ENCODE measurements at regions not wholly inside any gene's neighbourhood (a gene's known extent, or its start where the extent isn't known, plus 50 kb on each side); places are given as distances from the start of the nearest gene placed in this dataset.

DNA sequence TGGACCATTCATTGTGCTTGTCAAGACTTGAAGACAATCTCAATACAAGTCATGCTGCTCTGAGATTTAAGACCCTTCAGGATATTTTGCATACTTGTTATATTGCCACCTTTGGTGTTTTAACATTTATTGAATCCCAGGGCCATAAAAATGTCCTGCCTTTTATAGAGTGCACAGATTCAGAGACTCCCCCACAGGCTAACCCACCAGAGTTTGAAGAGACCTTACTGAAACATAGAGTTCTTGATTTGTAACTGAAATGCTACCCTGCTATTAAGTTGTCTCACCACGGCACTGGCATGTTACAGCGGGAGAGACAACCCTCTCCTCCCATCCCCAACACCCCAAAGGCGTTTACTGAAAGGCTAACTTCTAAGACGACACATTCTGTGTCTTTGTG, 313.9 kb upstream of the USP24 start:
- no peaks in the 10 kb centered on the region for H3K27me3 ChIP-seq (replicated peaks; ENCODE audit: insufficient read depth)
- no peaks in the 10 kb centered on the region for H3K36me3 ChIP-seq (ENCODE audit: low read depth)
- no peaks in the 10 kb centered on the region for H3K9me2 ChIP-seq (ENCODE audit: insufficient read depth)
- WGBS, 2 experiments (ENCODE audit: low coverage in 1 of 2, low lambda C conversion rate in 2 of 2, missing lambda C conversion rate in 2 of 2) = 91% methylated on average over 4 of the region's 4 CpGs
- in situ Hi-C loops (cut with MboI) = no loop called here
- H3K79me2 ChIP-seq (ENCODE audit: insufficient read depth) = no peaks in the 10 kb centered on the region
- H3K9ac ChIP-seq = no peak overlapping the region
- H2AFZ ChIP-seq = no peak overlapping the region
- no peak for DNase-seq
- H3F3A ChIP-seq (ENCODE audit: insufficient read depth) = no peaks in the 10 kb centered on the region
- no peaks in the 10 kb centered on the region for H4K20me1 ChIP-seq (ENCODE audit: insufficient read depth)
- H3K4me3 ChIP-seq = no peak overlapping the region
- TF ChIP-seq EZH2phosphoT487 (IDR thresholded peaks at IDR 0.05; ENCODE audit: insufficient read depth, low read depth) (no peak), EZH2 (IDR thresholded peaks at IDR 0.05; ENCODE audit: insufficient read depth, poor library complexity, severe bottlenecking) (no peak)
- no peaks in the 10 kb centered on the region for H3K9me3 ChIP-seq (ENCODE audit: low read depth)
- peaks cover 8% of the 10 kb centered on the region; the same call in 1 of the 2 replicates for H3K4me1 ChIP-seq (ENCODE audit: insufficient read depth)
- no peak overlapping the region for H3K4me2 ChIP-seq (ENCODE audit: unreplicated experiment)
- no peak overlapping the region for H3K27ac ChIP-seq

DNA sequence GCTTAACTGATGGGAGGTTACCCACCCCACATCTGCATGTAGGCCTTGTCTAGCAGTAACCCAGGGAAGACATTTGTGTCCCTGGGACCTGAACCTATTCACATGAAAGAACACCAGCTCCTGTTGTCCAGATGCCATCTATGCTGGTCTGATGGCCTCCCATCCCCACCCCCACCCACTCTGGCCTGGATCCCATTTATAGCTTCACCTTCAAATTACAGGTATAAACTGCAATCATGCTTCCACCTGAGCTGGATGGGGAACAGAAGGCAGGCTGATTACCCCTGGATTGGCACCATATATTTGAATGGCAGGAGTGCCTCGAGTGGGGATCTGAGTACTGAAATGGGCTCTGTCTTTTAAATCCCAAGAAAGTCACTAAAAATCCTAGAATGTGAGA, 312.7 kb upstream of the USP24 start:
- WGBS, 2 experiments (ENCODE audit: low coverage in 1 of 2, low lambda C conversion rate in 2 of 2, missing lambda C conversion rate in 2 of 2) = 71 to 75% methylated on average over 1 of the region's 1 CpG
- in situ Hi-C loops (cut with MboI) = no loop called here
- Histone ChIP-seq H3K4me2 (ENCODE audit: unreplicated experiment) (no peak overlapping the region), H3K4me3 (no peak overlapping the region), H3F3A (ENCODE audit: insufficient read depth) (no peaks in the 10 kb centered on the region), H3K9me2 (ENCODE audit: insufficient read depth) (no peaks in the 10 kb centered on the region), H3K27me3 (replicated peaks; ENCODE audit: insufficient read depth) (no peaks in the 10 kb centered on the region), H2AFZ (no peak overlapping the region), H3K27ac (no peak overlapping the region), H3K36me3 (ENCODE audit: low read depth) (no peaks in the 10 kb centered on the region), H3K4me1 (ENCODE audit: insufficient read depth) (peaks cover 8% of the 10 kb centered on the region; the same call in 1 of the 2 replicates), H3K79me2 (ENCODE audit: insufficient read depth) (no peaks in the 10 kb centered on the region), H3K9me3 (ENCODE audit: low read depth) (no peaks in the 10 kb centered on the region), H4K20me1 (ENCODE audit: insufficient read depth) (no peaks in the 10 kb centered on the region), H3K9ac (no peak overlapping the region)
- TF ChIP-seq EZH2phosphoT487 (IDR thresholded peaks at IDR 0.05; ENCODE audit: insufficient read depth, low read depth) (no peak), EZH2 (IDR thresholded peaks at IDR 0.05; ENCODE audit: insufficient read depth, poor library complexity, severe bottlenecking) (no peak)
- no peak for DNase-seq

GRCh38 chr1:55526716-55527115, 311.6 kb upstream of the USP24 start:
- H3K4me2 ChIP-seq (ENCODE audit: unreplicated experiment) = no peak overlapping the region
- no peaks in the 10 kb centered on the region for H3K9me3 ChIP-seq (ENCODE audit: low read depth)
- no peak for DNase-seq
- 44 to 48% methylated on average over 3 of the region's 3 CpGs for WGBS, 2 experiments (ENCODE audit: low coverage in 1 of 2, low lambda C conversion rate in 2 of 2, missing lambda C conversion rate in 2 of 2)
- H3K36me3 ChIP-seq (ENCODE audit: low read depth) = no peaks in the 10 kb centered on the region
- peaks cover 4% of the 10 kb centered on the region; the same call in 1 of the 2 replicates for H3K4me1 ChIP-seq (ENCODE audit: insufficient read depth)
- no peak overlapping the region for H2AFZ ChIP-seq
- H3K9me2 ChIP-seq (ENCODE audit: insufficient read depth) = no peaks in the 10 kb centered on the region
- H3K4me3 ChIP-seq = no peak overlapping the region
- no peaks in the 10 kb centered on the region for H3K27me3 ChIP-seq (replicated peaks; ENCODE audit: insufficient read depth)
- H3K79me2 ChIP-seq (ENCODE audit: insufficient read depth) = no peaks in the 10 kb centered on the region
- H3F3A ChIP-seq (ENCODE audit: insufficient read depth) = no peaks in the 10 kb centered on the region
- H4K20me1 ChIP-seq (ENCODE audit: insufficient read depth) = no peaks in the 10 kb centered on the region
- no peak overlapping the region for H3K27ac ChIP-seq
- no peak overlapping the region for H3K9ac ChIP-seq
- TF ChIP-seq EZH2 (IDR thresholded peaks at IDR 0.05; ENCODE audit: insufficient read depth, poor library complexity, severe bottlenecking) = no peak
- TF ChIP-seq EZH2phosphoT487 (IDR thresholded peaks at IDR 0.05; ENCODE audit: insufficient read depth, low read depth) = no peak
- in situ Hi-C loops (cut with MboI) = no loop called here

GRCh38 chr1:55524006-55524405, 308.8 kb upstream of the USP24 start:
- no peaks in the 10 kb centered on the region for H3K27me3 ChIP-seq (replicated peaks; ENCODE audit: insufficient read depth)
- TF ChIP-seq EZH2 (IDR thresholded peaks at IDR 0.05; ENCODE audit: insufficient read depth, poor library complexity, severe bottlenecking) (no peak), EZH2phosphoT487 (IDR thresholded peaks at IDR 0.05; ENCODE audit: insufficient read depth, low read depth) (no peak)

GRCh38 chr1:55522982-55523381, 307.8 kb upstream of the USP24 start:
- Histone ChIP-seq H2AFZ (no peak overlapping the region), H3F3A (ENCODE audit: insufficient read depth) (no peaks in the 10 kb centered on the region), H3K27me3 (replicated peaks; ENCODE audit: insufficient read depth) (no peaks in the 10 kb centered on the region), H3K9ac (no peak overlapping the region), H3K4me2 (ENCODE audit: unreplicated experiment) (no peak overlapping the region), H3K4me3 (no peak overlapping the region), H3K9me3 (ENCODE audit: low read depth) (no peaks in the 10 kb centered on the region), H3K9me2 (ENCODE audit: insufficient read depth) (no peaks in the 10 kb centered on the region), H3K27ac (no peak overlapping the region), H3K36me3 (ENCODE audit: low read depth) (no peaks in the 10 kb centered on the region), H3K4me1 (ENCODE audit: insufficient read depth) (no peaks in the 10 kb centered on the region), H4K20me1 (ENCODE audit: insufficient read depth) (no peaks in the 10 kb centered on the region), H3K79me2 (ENCODE audit: insufficient read depth) (no peaks in the 10 kb centered on the region)
- in situ Hi-C loops (cut with MboI) = no loop called here
- 63 to 73% methylated on average over 2 of the region's 2 CpGs for WGBS, 2 experiments (ENCODE audit: low coverage in 1 of 2, low lambda C conversion rate in 2 of 2, missing lambda C conversion rate in 2 of 2)
- no peak for DNase-seq
- TF ChIP-seq EZH2 (IDR thresholded peaks at IDR 0.05; ENCODE audit: insufficient read depth, poor library complexity, severe bottlenecking) (no peak), EZH2phosphoT487 (IDR thresholded peaks at IDR 0.05; ENCODE audit: insufficient read depth, low read depth) (no peak)

More at GRCh38 chr1:55524006-55524405, 308.8 kb upstream of the USP24 start:
- H3K79me2 ChIP-seq (ENCODE audit: insufficient read depth) = no peaks in the 10 kb centered on the region
- no peaks in the 10 kb centered on the region for H4K20me1 ChIP-seq (ENCODE audit: insufficient read depth)
- H3F3A ChIP-seq (ENCODE audit: insufficient read depth) = no peaks in the 10 kb centered on the region
- H3K27ac ChIP-seq = no peak overlapping the region
- H3K9ac ChIP-seq = no peak overlapping the region
- in situ Hi-C loops (cut with MboI) = no loop called here
- WGBS, 2 experiments (ENCODE audit: low coverage in 1 of 2, low lambda C conversion rate in 2 of 2, missing lambda C conversion rate in 2 of 2) = 96 to 100% methylated on average over 4 of the region's 4 CpGs
- H3K9me3 ChIP-seq (ENCODE audit: low read depth) = no peaks in the 10 kb centered on the region
- no peak for DNase-seq
- no peak overlapping the region for H2AFZ ChIP-seq
- no peak overlapping the region for H3K4me2 ChIP-seq (ENCODE audit: unreplicated experiment)
- H3K4me3 ChIP-seq = no peak overlapping the region
- H3K4me1 ChIP-seq (ENCODE audit: insufficient read depth) = no peaks in the 10 kb centered on the region
- H3K36me3 ChIP-seq (ENCODE audit: low read depth) = no peaks in the 10 kb centered on the region
- no peaks in the 10 kb centered on the region for H3K9me2 ChIP-seq (ENCODE audit: insufficient read depth)
